Pons (tissue), 1 donor: ENCODE measurements at regions not wholly inside any gene's neighbourhood (a gene's known extent, or its start where the extent isn't known, plus 50 kb on each side); places are given as distances from the start of the nearest gene placed in this dataset.
"Not testable (repeated sequence)": the region's sequence is repeated elsewhere in the genome, so short reads cannot be mapped to it uniquely, and the experiment has no call there.

Source experiments
- DNase-seq: peaks from one replicate; pipeline ENCODE4 v3.0.0-alpha.2; 2016; ENCODE audit warnings: low spot score

GRCh38 chr14:94831085-94831484 is 61.2 kb upstream of the GSC start:
- no peak for DNase-seq

GRCh38 chr14:94827711-94828447 is 58.0 kb upstream of the GSC start:
- DNase-seq: no peak

GRCh38 chr14:94826774-94827173 is 56.9 kb upstream of the GSC start:
- no peak for DNase-seq

GRCh38 chr14:94823556-94824341 is 53.8 kb upstream of the GSC start:
- peak; percentile 57 for DNase-seq

GRCh38 chr14:94821705-94822104 is 51.8 kb upstream of the GSC start:
- no peak for DNase-seq

GRCh38 chr14:94820932-94821331 is 51.0 kb upstream of the GSC start:
- not testable (repeated sequence) for DNase-seq
